ENCODE measurements at regions not wholly inside any gene's neighbourhood (a gene's known extent, or its start where the extent isn't known, plus 50 kb on each side); places are given as distances from the start of the nearest gene placed in this dataset.

DNA sequence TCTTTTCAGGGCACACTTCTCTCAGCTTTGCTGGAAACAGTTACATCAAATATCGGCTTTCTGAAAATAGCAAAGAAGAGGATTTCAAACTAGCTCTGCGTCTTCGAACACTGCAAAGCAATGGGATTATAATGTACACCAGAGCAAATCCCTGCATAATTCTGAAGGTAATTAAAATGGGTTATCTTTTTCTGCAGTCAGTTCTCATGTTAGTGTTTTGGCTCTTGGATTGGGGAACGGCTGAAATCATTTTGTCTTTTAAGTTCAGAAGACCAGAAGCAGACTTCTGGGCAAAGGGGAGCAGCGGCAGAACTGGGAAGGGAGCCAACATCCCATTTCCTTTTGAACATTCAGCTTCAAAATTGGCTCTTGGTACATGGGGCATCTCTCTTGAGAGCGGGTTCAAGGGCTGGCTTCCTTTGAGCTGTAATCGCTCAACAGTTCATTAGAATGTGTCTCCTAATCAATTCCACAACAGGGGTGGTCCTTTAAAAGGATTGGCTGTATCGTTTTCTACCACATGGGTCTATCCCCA lies 110.2 kb upstream of the MTNR1B start:
- H4K20me1 ChIP-seq (replicated peaks; ENCODE audit: control insufficient read depth, insufficient read depth, low read length), result no peaks in the 10 kb centered on the region
- FAIRE-seq (no peak), DNase-seq (ENCODE audit: extremely low read depth in 1 of 4, low spot score in 3 of 4) (no peak), ATAC-seq (no peak)
- CTCF ChIA-PET (ENCODE audit: low intra/inter-chr PET ratio), result no interaction called here
- BruUV-seq (replicated peaks), result no TSS peak
- no peaks in the 10 kb centered on the region for H3K9me3 ChIP-seq (replicated peaks; ENCODE audit: control insufficient read depth, insufficient read depth, low read depth, low read length)
- H3K4me1 ChIP-seq (replicated peaks in 1 of 2; ENCODE audit: control insufficient read depth in 2 of 2, insufficient read depth in 2 of 2, low read length in 2 of 2), result no peaks in the 10 kb centered on the region
- H3K36me3 ChIP-seq (ENCODE audit: control insufficient read depth, insufficient read depth, low read length), result no peaks in the 10 kb centered on the region
- H3K79me2 ChIP-seq (ENCODE audit: control insufficient read depth, insufficient read depth, low read length), result no peaks in the 10 kb centered on the region
- under 1% methylated on average over 8 of the region's 8 CpGs for WGBS (ENCODE audit: insufficient coverage, low coverage, missing lambda C conversion rate)
- no peak overlapping the region for H3K4me3 ChIP-seq
- in situ Hi-C loops (cut with MboI), result no loop called here
- no peak overlapping the region for H3K9ac ChIP-seq (ENCODE audit: insufficient read depth in 1 of 2, low read depth in 2 of 2, low read length in 2 of 2)
- no peak for TF ChIP-seq CAMTA2 (CRISPR knock-in tag; conservative IDR thresholded peaks at IDR 0.05)
- no peak for TF ChIP-seq RBM17 (IDR thresholded peaks at IDR 0.05; ENCODE audit: borderline replicate concordance, low read depth, low read length)
- no peak for TF ChIP-seq SMARCB1 (IDR thresholded peaks at IDR 0.05; ENCODE audit: insufficient read length, low read depth)
- TF ChIP-seq, protein P1, sequence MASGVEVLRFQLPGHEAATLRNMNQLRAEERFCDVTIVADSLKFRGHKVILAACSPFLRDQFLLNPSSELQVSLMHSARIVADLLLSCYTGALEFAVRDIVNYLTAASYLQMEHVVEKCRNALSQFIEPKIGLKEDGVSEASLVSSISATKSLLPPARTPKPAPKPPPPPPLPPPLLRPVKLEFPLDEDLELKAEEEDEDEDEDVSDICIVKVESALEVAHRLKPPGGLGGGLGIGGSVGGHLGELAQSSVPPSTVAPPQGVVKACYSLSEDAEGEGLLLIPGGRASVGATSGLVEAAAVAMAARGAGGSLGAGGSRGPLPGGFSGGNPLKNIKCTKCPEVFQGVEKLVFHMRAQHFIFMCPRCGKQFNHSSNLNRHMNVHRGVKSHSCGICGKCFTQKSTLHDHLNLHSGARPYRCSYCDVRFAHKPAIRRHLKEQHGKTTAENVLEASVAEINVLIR (CRISPR knock-in tag; IDR thresholded peaks at IDR 0.05), result no peak
- no peak for TF ChIP-seq STAG1 (CRISPR knock-in tag; IDR thresholded peaks at IDR 0.05; ENCODE audit: borderline replicate concordance)
- TF ChIP-seq, protein P2, sequence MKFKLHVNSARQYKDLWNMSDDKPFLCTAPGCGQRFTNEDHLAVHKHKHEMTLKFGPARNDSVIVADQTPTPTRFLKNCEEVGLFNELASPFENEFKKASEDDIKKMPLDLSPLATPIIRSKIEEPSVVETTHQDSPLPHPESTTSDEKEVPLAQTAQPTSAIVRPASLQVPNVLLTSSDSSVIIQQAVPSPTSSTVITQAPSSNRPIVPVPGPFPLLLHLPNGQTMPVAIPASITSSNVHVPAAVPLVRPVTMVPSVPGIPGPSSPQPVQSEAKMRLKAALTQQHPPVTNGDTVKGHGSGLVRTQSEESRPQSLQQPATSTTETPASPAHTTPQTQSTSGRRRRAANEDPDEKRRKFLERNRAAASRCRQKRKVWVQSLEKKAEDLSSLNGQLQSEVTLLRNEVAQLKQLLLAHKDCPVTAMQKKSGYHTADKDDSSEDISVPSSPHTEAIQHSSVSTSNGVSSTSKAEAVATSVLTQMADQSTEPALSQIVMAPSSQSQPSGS (CRISPR knock-in tag; IDR thresholded peaks at IDR 0.05), result no peak
- no peak for TF ChIP-seq ZNF408 (CRISPR knock-in tag; IDR thresholded peaks at IDR 0.05; ENCODE audit: low read depth)
- TF ChIP-seq HDAC1 (IDR thresholded peaks at IDR 0.05), result no peak
- TF ChIP-seq ZNF311 (CRISPR knock-in tag; IDR thresholded peaks at IDR 0.05), result no peak
- intact Hi-C loops (cut with micrococcal nuclease), result no loop called here
- no peaks in the 10 kb centered on the region for H3K27me3 ChIP-seq (ENCODE audit: control insufficient read depth in 2 of 2, insufficient read depth in 2 of 2, low read length in 2 of 2)
- POLR2A ChIA-PET, result interaction anchor here (1.3 kb wide), 1 partner anchor 13 kb away, joined by 3 read pairs; no protein-coding TSS in a partner anchor
- no peak overlapping the region for H3K27ac ChIP-seq (ENCODE audit: extremely low read depth, low read depth, low read length)
- no peak overlapping the region for H2AFZ ChIP-seq (ENCODE audit: low read depth, low read length)
- no peaks in the 10 kb centered on the region for H3K9me1 ChIP-seq (ENCODE audit: control insufficient read depth, insufficient read depth, low read length)
- H3K4me2 ChIP-seq (ENCODE audit: insufficient read depth, low read length), result no peak overlapping the region

Measured in K562 (cell line).